ENCODE measurements at regions not wholly inside any gene's neighbourhood (a gene's known extent, or its start where the extent isn't known, plus 50 kb on each side); places are given as distances from the start of the nearest gene placed in this dataset.

DNA sequence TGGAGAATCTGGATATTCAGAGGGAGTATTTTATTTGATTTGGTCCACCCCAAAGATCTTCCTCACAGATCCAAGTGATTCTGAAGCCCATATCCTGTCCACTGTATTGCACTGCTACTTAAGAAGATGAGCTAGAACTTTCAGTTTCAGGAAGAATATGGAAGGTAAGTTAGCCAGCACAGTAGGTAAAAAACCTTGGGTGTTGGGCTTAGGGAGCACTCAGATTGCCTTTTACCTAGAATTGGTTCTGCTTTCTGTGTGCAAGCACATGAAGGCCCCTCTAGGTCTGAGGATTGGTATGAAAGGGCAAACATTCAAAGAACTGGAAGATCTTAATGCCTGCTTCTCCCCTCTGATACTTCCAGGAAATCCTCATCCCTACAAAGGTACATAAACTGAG lies 146.7 kb upstream of the COL1A2 start:
- H3K4me3 ChIP-seq = no peak overlapping the region
- ATAC-seq (no peak), DNase-seq (no peak)
- no peaks in the 10 kb centered on the region for H3K9me3 ChIP-seq
- no peaks in the 10 kb centered on the region for H3K4me1 ChIP-seq
- H3K27me3 ChIP-seq (ENCODE audit: insufficient read depth in 3 of 3, low read length in 2 of 3) = no peaks in the 10 kb centered on the region
- intact Hi-C loops (cut with DNase I) = no loop called here
- TF ChIP-seq, protein P1, sequence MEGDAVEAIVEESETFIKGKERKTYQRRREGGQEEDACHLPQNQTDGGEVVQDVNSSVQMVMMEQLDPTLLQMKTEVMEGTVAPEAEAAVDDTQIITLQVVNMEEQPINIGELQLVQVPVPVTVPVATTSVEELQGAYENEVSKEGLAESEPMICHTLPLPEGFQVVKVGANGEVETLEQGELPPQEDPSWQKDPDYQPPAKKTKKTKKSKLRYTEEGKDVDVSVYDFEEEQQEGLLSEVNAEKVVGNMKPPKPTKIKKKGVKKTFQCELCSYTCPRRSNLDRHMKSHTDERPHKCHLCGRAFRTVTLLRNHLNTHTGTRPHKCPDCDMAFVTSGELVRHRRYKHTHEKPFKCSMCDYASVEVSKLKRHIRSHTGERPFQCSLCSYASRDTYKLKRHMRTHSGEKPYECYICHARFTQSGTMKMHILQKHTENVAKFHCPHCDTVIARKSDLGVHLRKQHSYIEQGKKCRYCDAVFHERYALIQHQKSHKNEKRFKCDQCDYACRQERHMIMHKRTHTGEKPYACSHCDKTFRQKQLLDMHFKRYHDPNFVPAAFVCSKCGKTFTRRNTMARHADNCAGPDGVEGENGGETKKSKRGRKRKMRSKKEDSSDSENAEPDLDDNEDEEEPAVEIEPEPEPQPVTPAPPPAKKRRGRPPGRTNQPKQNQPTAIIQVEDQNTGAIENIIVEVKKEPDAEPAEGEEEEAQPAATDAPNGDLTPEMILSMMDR (IDR thresholded peaks at IDR 0.05) = no peak
- H3K27ac ChIP-seq = no peak overlapping the region
- H3K36me3 ChIP-seq (ENCODE audit: insufficient read depth in 1 of 2, low read depth in 1 of 2) = no peaks in the 10 kb centered on the region

DNA sequence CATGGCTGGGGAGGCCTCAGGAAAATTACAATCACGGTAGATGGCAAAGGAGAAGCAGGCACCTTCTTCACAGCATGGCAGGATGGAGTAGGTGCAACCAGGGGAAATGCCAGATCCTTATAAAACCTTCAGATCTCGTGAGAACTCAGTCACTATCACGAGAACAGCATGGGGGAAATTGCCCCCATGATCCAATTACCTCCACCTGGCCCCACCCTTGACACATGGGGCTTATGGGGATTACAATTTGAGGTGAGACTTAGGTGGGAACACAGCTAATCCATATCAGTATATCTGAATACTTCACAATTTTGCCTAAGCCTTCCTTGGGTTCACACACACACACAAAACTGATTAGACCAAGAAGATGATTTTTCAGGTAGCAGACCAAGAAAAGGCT lies 145.1 kb upstream of the COL1A2 start:
- ATAC-seq = no peak
- whole genome bisulfite sequencing, 3 donors = 70 to 73% (median 72%) methylated on average over 3 of the region's 3 CpGs
- TF ChIP-seq, protein P1 (IDR thresholded peaks at IDR 0.05) = no peak
- Histone ChIP-seq H3K36me3 (ENCODE audit: insufficient read depth in 1 of 2, low read depth in 1 of 2) (no peaks in the 10 kb centered on the region), H3K27ac (no peak overlapping the region), H3K4me3 (no peak overlapping the region), H3K4me1 (no peaks in the 10 kb centered on the region), H3K9me3 (no peaks in the 10 kb centered on the region), H3K27me3 (ENCODE audit: insufficient read depth in 3 of 3, low read length in 2 of 3) (no peaks in the 10 kb centered on the region)
- no peak for DNase-seq
- intact Hi-C loops (cut with DNase I) = no loop called here

- no peak for DNase-seq
- WGBS, 3 donors = 72 to 82% (median 77%) methylated on average over 2 of the region's 2 CpGs
These were observed 144.6 kb upstream of the COL1A2 start for GRCh38 chr7:94250124-94250523.

DNA sequence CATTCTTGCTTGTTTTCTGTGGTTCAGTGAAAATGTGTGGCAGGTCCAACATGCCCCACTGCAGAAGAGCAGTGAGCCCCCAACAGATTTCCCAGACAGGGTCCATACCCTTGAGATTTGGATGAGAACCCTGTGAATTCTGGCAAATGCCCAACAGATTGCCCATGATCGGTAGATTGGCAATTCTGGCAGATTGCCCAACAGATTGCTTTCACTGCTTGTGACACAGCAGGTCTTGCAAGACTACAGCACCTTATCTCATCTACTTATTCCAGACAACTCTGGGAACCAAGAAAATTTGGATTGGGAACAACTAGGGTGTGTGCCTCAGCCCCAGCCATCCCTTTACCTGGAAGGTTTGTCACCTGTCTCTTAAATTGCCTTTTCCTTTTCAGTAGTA lies 143.7 kb upstream of the COL1A2 start:
- WGBS, 3 donors = 50 to 62% (median 53%) methylated on average over 1 of the region's 1 CpG
- intact Hi-C loops (cut with DNase I) = no loop called here
- no peaks in the 10 kb centered on the region for H3K4me1 ChIP-seq
- H3K27me3 ChIP-seq (ENCODE audit: insufficient read depth in 3 of 3, low read length in 2 of 3) = no peaks in the 10 kb centered on the region
- ATAC-seq (no peak), DNase-seq (no peak)
- TF ChIP-seq, protein P1 (IDR thresholded peaks at IDR 0.05) = no peak
- no peak overlapping the region for H3K27ac ChIP-seq
- H3K4me3 ChIP-seq = no peak overlapping the region
- no peaks in the 10 kb centered on the region for H3K9me3 ChIP-seq
- no peaks in the 10 kb centered on the region for H3K36me3 ChIP-seq (ENCODE audit: insufficient read depth in 1 of 2, low read depth in 1 of 2)

More at GRCh38 chr7:94250124-94250523, 144.6 kb upstream of the COL1A2 start:
- intact Hi-C loops (cut with DNase I) = no loop called here
- TF ChIP-seq, protein P1 (IDR thresholded peaks at IDR 0.05) = no peak
- no peaks in the 10 kb centered on the region for H3K27me3 ChIP-seq (ENCODE audit: insufficient read depth in 3 of 3, low read length in 2 of 3)
- no peak overlapping the region for H3K4me3 ChIP-seq
- no peaks in the 10 kb centered on the region for H3K9me3 ChIP-seq
- H3K4me1 ChIP-seq = no peaks in the 10 kb centered on the region
- no peak for ATAC-seq
- H3K36me3 ChIP-seq (ENCODE audit: insufficient read depth in 1 of 2, low read depth in 1 of 2) = no peaks in the 10 kb centered on the region
- no peak overlapping the region for H3K27ac ChIP-seq

GRCh38 chr7:94252124-94252523 lies 142.6 kb upstream of the COL1A2 start:
- TF ChIP-seq, protein P1 (IDR thresholded peaks at IDR 0.05) = no peak
- intact Hi-C loops (cut with DNase I) = no loop called here

More at GRCh38 chr7:94252124-94252523, 142.6 kb upstream of the COL1A2 start:
- Histone ChIP-seq H3K27ac (no peak overlapping the region), H3K36me3 (ENCODE audit: insufficient read depth in 1 of 2, low read depth in 1 of 2) (no peaks in the 10 kb centered on the region), H3K27me3 (ENCODE audit: insufficient read depth in 3 of 3, low read length in 2 of 3) (no peaks in the 10 kb centered on the region), H3K4me1 (no peaks in the 10 kb centered on the region), H3K4me3 (no peak overlapping the region), H3K9me3 (no peaks in the 10 kb centered on the region)
- 56 to 76% (median 62%) methylated on average over 1 of the region's 1 CpG for WGBS, 3 donors
- DNase-seq = no peak
- no peak for ATAC-seq

All from psoas muscle (tissue), 7 donors.